Stimulated activated CD8-positive, alpha-beta memory T cell treated with anti-CD3 and anti-CD28 coated beads, Interleukin-4, amount 100 ng/mL, for 48 hours (primary cell): ENCODE measurements at regions not wholly inside any gene's neighbourhood (a gene's known extent, or its start where the extent isn't known, plus 50 kb on each side); places are given as distances from the start of the nearest gene placed in this dataset.

ENCODE experiments used
- DNase-seq: peaks from one replicate; pipeline ENCODE4 v3.0.0-alpha.2; 2020

DNA sequence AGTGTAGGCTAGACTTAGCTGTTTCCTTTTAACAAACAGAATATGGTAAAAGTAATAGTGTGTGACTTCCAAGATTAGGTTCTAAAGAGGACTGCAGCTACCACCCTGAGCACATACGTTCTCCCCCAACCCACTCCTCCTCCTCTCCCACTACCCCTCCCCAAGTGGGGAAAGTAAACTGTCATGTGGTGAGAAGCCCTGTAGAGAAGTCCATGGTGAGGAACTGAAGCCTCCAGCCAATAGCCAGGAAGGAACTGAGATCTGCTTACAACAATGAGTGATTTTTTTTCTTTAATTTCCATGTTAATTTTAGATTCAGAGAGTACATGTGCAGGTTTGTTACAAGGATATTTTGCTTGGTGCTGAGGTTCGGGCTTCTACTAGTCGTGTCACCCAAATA lies 57.0 kb upstream of the EGLN3 start:
- no peak for DNase-seq

DNA sequence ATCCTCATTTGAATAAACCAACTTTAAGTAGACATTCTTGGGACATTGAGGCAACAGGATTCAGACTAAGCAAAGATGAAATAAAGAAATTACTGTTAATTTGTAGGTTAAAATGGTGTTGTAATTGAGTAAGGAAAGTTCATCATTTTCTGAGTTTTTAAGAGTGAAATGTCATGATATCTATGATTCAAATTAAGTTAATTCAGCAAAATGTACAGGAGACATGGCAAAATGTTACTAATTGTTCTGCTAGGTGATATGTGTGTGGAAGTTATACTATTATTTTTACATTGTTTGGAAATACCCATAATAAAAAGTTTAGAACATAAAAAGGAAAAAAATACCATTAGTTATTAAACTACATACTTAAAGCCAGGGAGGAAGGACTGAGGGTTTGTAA lies 55.0 kb upstream of the EGLN3 start:
- DNase-seq, result no peak

DNA sequence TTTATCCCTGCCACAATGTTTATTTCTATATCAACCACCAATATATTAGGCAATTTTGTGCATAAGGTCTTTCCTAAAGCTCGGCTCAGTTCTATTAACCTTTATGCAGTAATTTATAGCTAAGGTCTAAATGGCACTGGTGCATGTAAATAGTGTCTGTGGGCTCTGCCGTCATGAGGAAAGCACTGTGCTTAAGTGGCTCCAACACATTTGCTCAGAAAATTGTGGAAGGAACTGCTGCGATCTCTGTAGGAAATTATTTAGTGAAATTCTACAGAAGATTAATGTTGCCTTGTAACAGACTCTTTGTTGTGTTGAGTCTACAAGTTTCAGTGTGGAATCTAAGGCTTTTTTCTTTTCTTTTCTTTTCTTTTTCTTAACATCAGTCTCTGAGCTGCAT lies 54.0 kb upstream of the EGLN3 start:
- DNase-seq, result no peak

DNA sequence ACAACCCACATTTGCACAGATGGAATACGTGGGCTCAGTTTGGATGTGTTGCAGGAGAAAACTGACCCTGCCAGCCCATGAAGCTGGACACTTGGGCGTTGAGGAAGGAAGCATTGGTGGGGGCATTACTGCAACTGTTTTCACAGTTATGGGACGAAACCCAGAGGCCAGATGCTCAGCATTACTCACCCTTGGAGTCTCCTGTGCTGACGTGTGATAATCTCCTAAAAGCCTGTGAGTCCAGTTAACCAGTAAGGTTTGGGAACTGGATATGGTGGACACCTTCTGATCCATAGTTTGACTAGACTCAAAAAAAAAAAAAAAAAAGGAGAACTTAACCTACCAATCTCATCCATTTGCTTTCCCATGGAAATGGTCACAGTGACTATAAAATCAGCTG lies 52.8 kb upstream of the EGLN3 start:
- no peak for DNase-seq

DNA sequence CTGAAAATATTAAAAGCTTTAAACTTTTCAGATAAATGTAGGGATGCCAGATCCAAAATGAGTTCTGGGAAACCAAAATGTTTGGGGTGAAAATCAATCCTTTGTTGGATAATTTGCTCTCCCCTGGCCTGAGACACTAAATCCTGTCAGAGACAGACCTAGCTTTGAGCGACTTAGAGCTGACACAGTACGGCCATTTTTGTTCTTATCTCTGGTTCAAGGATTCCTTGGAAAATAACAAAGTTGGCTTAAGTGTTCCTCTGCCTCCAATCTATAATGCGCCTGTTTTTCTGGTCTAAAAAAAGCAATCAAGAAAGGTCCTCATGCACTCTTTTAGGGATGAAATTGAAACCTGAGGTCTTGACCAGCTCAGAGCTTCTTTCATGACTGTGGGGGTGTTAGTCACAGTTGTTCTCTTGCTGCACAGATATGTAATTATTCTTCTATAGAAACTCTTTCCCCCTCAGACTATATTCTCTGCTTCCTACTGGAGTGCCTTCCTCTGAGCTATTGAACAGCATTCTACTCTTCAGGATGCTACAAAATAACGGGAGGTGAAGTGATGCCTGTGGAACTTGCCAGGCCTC lies 52.3 kb upstream of the EGLN3 start:
- DNase-seq, result no peak
